HEK293T (cell line): ENCODE measurements at regions not wholly inside any gene's neighbourhood (a gene's known extent, or its start where the extent isn't known, plus 50 kb on each side); places are given as distances from the start of the nearest gene placed in this dataset.
"Not testable (repeated sequence)": the region's sequence is repeated elsewhere in the genome, so short reads cannot be mapped to it uniquely, and the experiment has no call there.

ENCODE experiments used
- CTCF ChIA-PET: fragments of 350-600 bp; formaldehyde crosslinking; extraction: SDS; loops from one replicate; lab custom pipeline; 2021; ENCODE audit warnings: antibody characterized with exemption, inconsistent platforms; lab: Yijun Ruan, JAX
- POLR2A ChIA-PET: fragments of 350-600 bp; formaldehyde crosslinking; extraction: SDS; loops from one replicate; lab custom pipeline; 2020; ENCODE audit warnings: antibody characterized with exemption, inconsistent platforms; lab: Yijun Ruan, JAX
- DNase-seq: peaks from one replicate; pipeline ENCODE4 v3.0.0; 2012; ENCODE audit warnings: mixed read lengths; ENCODE audit errors: extremely low spot score
- ARNT ChIP-seq: fragments of 450-650 bp; IDR thresholded peaks from 2 replicates; pipeline ENCODE4 v1.6.1; 2017; ENCODE audit warnings: mild to moderate bottlenecking
- BHLHE40 ChIP-seq: fragments of 450-650 bp; IDR thresholded peaks from 2 replicates; pipeline ENCODE4 v1.6.1; 2016; ENCODE audit warnings: mild to moderate bottlenecking, moderate library complexity, borderline replicate concordance
- CTBP1 ChIP-seq: fragments of 450-650 bp; IDR thresholded peaks from 2 replicates; pipeline ENCODE4 v1.6.1; 2016; ENCODE audit warnings: borderline replicate concordance
- ELF4 ChIP-seq: fragments of 450-650 bp; IDR thresholded peaks from 2 replicates; pipeline ENCODE4 v1.6.1; 2017; ENCODE audit warnings: antibody characterized with exemption
- FOXA1 ChIP-seq: fragments of 450-650 bp; IDR thresholded peaks from 2 replicates; pipeline ENCODE4 v1.6.1; 2016; ENCODE audit warnings: mild to moderate bottlenecking
- FOXK2 ChIP-seq: fragments of 450-650 bp; IDR thresholded peaks from 2 replicates; pipeline ENCODE4 v1.6.1; 2016; ENCODE audit warnings: mild to moderate bottlenecking
- FOXM1 ChIP-seq: fragments of 450-650 bp; IDR thresholded peaks from 2 replicates; pipeline ENCODE4 v1.6.1; 2017; ENCODE audit warnings: mild to moderate bottlenecking, borderline replicate concordance
- HDGF ChIP-seq: fragments of 450-650 bp; IDR thresholded peaks from 2 replicates; pipeline ENCODE4 v1.6.1; 2017; ENCODE audit warnings: antibody characterized with exemption, borderline replicate concordance
- L3MBTL2 ChIP-seq: fragments of 450-650 bp; conservative IDR thresholded peaks from 2 replicates; pipeline ENCODE4 v1.6.1; 2016; ENCODE audit warnings: mild to moderate bottlenecking
- LEF1 ChIP-seq: fragments of 450-650 bp; IDR thresholded peaks from 2 replicates; pipeline ENCODE4 v1.6.1; 2017; ENCODE audit warnings: mild to moderate bottlenecking, borderline replicate concordance
- NFRKB ChIP-seq: fragments of 450-650 bp; IDR thresholded peaks from 2 replicates; pipeline ENCODE4 v1.6.1; 2016; ENCODE audit warnings: mild to moderate bottlenecking, moderate library complexity
- SP1 ChIP-seq: fragments of 450-650 bp; IDR thresholded peaks from 2 replicates; pipeline ENCODE4 v1.6.1; 2017
- TARDBP ChIP-seq: fragments of 450-650 bp; IDR thresholded peaks from 2 replicates; pipeline ENCODE4 v1.6.1; 2016
- ZNF384 ChIP-seq: fragments of 450-650 bp; IDR thresholded peaks from 2 replicates; pipeline ENCODE4 v1.6.1; 2016
- TF ChIP-seq, protein P1 (sequence below): fragments of 450-650 bp; IDR thresholded peaks from 2 replicates; pipeline ENCODE4 v1.6.1; 2016

DNA sequence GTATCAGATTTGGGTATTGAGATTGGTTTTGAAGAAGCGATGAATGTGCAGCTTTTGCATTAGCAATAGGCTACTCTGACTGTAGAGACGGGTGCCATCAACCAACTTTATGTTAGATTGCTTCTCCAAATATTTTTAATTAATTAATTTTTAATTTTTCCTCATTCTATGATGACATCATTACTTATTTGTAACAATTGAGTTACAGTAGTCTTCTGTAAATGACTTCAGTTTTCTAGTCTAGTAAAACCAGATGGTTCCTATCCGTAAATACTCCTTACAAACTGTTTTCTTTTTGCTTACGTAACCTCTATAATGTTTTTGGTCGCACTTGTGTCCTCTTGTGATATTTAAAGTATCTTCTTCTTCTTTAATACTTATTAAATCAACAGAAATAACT, 118.1 kb downstream of the ZNF736 start:
- no peak for TF ChIP-seq HDGF
- TF ChIP-seq FOXM1: no peak
- no peak for TF ChIP-seq CTBP1
- no peak for TF ChIP-seq ZNF384
- TF ChIP-seq BHLHE40: no peak
- TF ChIP-seq, protein P1, sequence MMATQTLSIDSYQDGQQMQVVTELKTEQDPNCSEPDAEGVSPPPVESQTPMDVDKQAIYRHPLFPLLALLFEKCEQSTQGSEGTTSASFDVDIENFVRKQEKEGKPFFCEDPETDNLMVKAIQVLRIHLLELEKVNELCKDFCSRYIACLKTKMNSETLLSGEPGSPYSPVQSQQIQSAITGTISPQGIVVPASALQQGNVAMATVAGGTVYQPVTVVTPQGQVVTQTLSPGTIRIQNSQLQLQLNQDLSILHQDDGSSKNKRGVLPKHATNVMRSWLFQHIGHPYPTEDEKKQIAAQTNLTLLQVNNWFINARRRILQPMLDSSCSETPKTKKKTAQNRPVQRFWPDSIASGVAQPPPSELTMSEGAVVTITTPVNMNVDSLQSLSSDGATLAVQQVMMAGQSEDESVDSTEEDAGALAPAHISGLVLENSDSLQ: no peak
- TF ChIP-seq TARDBP: no peak
- ChIA-PET CTCF (interaction anchor here (0.6 kb wide), 1 partner anchor 468 kb away, joined by 4 read pairs; no protein-coding TSS in a partner anchor), POLR2A (no interaction called here)
- DNase-seq: no peak

DNA sequence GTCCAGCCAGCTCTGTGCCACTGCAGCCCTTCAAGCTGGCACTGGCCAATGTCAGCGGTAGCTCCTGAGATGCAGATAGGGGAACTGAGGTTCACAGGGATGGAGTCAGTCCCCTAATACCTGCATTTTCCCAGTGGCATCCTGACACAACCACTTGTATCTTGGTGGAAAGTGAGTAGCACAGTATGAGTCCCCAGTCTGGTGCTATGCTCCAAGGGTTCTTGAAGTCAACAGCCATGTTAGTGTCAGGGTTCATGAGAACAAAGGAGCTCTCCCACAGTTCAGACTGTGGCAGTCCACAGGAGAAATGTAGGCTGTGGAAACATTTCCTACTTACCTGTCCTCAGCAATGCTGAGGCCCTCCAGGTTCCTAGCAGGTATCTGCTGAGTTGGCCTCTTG, 115.5 kb downstream of the ZNF736 start:
- DNase-seq: no peak
- POLR2A ChIA-PET: no interaction called here

DNA sequence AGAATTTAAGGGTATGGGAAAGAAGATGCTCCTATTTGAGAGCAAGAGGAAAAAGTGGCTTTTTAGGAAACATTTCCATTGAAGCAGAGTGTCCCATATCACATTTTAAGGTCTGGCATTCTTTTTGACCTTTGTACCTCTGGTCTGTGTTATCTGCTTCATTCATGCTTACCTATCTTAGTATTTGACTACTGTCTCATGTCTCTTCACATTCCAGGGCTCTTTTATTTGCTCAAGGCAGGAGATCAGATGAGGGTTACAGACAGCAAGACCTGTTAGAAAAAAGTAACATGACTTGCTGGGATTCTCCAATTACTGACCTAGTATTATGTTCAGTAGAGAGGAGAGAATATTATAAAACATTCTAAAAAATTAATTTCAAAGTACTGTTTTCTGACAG, 111.7 kb downstream of the ZNF736 start:
- DNase-seq, CTCF ChIA-PET, POLR2A ChIA-PET: not testable (repeated sequence)

More for the DNA sequence above, 115.5 kb downstream of the ZNF736 start:
- TF ChIP-seq ARNT (no peak), CTBP1 (no peak), HDGF (no peak), BHLHE40 (no peak), LEF1 (no peak), FOXK2 (no peak), L3MBTL2 (no peak), ELF4 (no peak), TARDBP (no peak), NFRKB (no peak), FOXM1 (no peak), SP1 (no peak), FOXA1 (no peak)
- TF ChIP-seq, protein P1: no peak
- CTCF ChIA-PET: no interaction called here

DNA sequence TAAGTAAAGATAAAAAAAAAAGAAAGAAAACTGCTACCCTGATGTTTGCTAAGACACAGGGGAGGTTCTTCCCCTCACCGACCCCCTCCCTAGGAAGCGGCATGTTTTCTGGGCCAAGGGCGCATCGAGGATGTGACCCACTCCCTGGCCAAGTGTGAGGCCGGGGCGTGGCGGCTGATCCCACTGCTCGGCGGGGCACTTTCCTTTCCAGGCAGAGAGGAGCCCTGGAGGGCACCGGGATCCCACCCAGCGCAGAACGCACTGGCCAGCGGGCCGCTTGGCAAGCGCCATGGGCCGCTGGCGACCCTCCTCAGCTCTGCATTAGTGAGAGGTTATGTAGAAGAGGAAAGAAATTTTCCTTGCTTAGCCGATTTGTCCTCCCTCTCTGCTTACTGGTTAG, 93.4 kb downstream of the ZNF736 start:
- CTCF ChIA-PET: no interaction called here
- POLR2A ChIA-PET: no interaction called here
- no peak for DNase-seq
- TF ChIP-seq LEF1 (no peak), ELF4 (no peak), NFRKB (no peak)
